ENCODE measurements at regions not wholly inside any gene's neighbourhood (a gene's known extent, or its start where the extent isn't known, plus 50 kb on each side); places are given as distances from the start of the nearest gene placed in this dataset.

DNA sequence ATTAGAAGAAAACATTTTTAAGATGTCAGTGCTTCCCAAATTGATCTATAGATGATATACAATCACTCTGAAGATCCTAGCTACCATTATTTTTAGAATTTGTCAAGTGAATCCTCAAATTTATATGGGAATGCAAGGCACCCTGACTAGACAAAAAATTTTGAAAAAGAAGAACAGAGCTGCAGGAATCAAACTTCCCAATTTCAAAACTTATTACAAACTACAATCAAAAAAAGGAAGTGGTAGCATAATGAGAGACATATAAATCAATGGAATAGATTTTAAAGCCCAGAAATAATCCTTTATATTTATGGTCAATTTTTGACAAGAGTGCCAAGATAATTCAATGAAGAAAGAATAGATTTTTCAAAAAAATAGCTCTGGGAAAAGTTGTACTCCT is 198.3 kb upstream of the KCNJ16 start:
- TF ChIP-seq, protein P1, sequence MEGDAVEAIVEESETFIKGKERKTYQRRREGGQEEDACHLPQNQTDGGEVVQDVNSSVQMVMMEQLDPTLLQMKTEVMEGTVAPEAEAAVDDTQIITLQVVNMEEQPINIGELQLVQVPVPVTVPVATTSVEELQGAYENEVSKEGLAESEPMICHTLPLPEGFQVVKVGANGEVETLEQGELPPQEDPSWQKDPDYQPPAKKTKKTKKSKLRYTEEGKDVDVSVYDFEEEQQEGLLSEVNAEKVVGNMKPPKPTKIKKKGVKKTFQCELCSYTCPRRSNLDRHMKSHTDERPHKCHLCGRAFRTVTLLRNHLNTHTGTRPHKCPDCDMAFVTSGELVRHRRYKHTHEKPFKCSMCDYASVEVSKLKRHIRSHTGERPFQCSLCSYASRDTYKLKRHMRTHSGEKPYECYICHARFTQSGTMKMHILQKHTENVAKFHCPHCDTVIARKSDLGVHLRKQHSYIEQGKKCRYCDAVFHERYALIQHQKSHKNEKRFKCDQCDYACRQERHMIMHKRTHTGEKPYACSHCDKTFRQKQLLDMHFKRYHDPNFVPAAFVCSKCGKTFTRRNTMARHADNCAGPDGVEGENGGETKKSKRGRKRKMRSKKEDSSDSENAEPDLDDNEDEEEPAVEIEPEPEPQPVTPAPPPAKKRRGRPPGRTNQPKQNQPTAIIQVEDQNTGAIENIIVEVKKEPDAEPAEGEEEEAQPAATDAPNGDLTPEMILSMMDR (IDR thresholded peaks at IDR 0.05): no peak
- H3K4me3 Mint-ChIP-seq (ENCODE audit: unreplicated experiment): no peak overlapping the region
- H3K9me3 Mint-ChIP-seq (ENCODE audit: unreplicated experiment): no peaks in the 10 kb centered on the region
- H3K4me1 Mint-ChIP-seq (ENCODE audit: unreplicated experiment): peaks cover 19% of the 10 kb centered on the region
- H3K27ac Mint-ChIP-seq (ENCODE audit: unreplicated experiment): no peak overlapping the region
- DNase-seq (ENCODE audit: extremely low spot score, unreplicated experiment): no peak
- H3K36me3 Mint-ChIP-seq (ENCODE audit: unreplicated experiment): no peaks in the 10 kb centered on the region
- H3K27me3 Mint-ChIP-seq (ENCODE audit: unreplicated experiment): no peaks in the 10 kb centered on the region

DNA sequence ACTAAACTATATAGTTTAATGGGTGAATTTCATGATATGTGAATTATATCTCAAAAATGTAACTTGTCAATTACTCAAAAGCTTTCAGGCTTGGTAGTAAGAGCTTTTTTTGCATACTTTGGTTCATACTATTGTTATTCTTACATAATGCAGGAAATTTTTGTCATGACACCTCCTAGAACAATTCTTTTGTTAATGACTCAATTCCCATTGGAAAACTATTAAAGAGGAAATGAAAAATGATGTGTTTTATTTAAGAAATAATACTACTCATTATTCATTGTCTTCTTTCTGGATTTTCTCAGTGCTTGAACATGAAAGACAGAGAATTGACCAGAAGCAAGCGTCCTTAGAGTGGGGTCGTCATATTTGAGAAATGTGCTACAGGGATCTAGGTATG is 196.4 kb upstream of the KCNJ16 start:
- Mint-ChIP-seq H3K36me3 (ENCODE audit: unreplicated experiment) (no peaks in the 10 kb centered on the region), H3K27me3 (ENCODE audit: unreplicated experiment) (no peaks in the 10 kb centered on the region), H3K4me1 (ENCODE audit: unreplicated experiment) (peaks cover 15% of the 10 kb centered on the region), H3K27ac (ENCODE audit: unreplicated experiment) (no peak overlapping the region), H3K9me3 (ENCODE audit: unreplicated experiment) (no peaks in the 10 kb centered on the region), H3K4me3 (ENCODE audit: unreplicated experiment) (no peak overlapping the region)
- no peak for DNase-seq (ENCODE audit: extremely low spot score, unreplicated experiment)
- TF ChIP-seq, protein P1 (IDR thresholded peaks at IDR 0.05): no peak

DNA sequence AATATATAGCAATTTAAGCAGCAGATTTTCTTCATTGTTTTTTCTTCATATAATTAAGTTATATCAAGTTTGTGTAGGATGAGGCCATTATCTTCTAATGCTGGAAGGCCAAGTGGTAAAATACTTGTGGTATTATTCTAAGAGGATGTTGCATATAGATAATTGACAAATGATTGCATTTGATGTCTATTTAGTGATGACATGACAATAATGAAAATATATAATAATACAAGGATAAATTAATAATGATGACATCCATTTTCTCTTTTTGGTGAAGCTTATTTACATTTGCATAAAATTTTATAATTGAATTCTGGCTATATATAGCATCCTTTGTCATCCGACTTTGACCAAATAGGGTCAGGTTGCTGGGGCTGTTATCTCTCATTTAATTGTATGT is 195.4 kb upstream of the KCNJ16 start:
- H3K27me3 Mint-ChIP-seq (ENCODE audit: unreplicated experiment): no peaks in the 10 kb centered on the region
- no peak for DNase-seq (ENCODE audit: extremely low spot score, unreplicated experiment)
- peaks cover 12% of the 10 kb centered on the region for H3K4me1 Mint-ChIP-seq (ENCODE audit: unreplicated experiment)
- TF ChIP-seq, protein P1 (IDR thresholded peaks at IDR 0.05): no peak
- H3K4me3 Mint-ChIP-seq (ENCODE audit: unreplicated experiment): no peak overlapping the region
- H3K9me3 Mint-ChIP-seq (ENCODE audit: unreplicated experiment): no peaks in the 10 kb centered on the region
- H3K27ac Mint-ChIP-seq (ENCODE audit: unreplicated experiment): no peak overlapping the region
- H3K36me3 Mint-ChIP-seq (ENCODE audit: unreplicated experiment): no peaks in the 10 kb centered on the region

DNA sequence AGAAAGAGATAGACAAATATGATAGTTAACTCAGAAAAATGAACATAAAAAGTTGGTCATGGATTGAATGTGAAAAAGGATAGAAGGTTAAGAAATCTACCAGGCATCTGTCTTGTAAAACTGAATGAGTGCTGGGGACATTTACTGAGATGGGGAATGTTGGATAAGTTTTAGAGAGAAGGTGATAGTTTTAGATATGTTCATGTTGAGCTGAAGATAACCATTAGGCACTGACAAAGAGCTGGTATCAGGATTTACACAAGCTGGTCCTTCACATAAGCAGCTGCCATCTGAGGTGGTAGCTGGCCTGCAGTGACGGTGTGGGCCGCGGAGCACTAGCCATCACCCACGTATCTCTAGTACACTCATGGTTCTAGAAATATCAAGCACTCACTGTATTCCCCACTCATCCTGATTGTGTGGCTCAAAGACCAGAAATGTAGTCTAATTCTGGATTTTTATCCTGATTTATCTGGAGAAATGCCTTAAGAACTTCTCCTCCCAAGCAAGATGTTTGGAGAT is 194.4 kb upstream of the KCNJ16 start:
- TF ChIP-seq, protein P1 (IDR thresholded peaks at IDR 0.05): no peak
- no peaks in the 10 kb centered on the region for H3K9me3 Mint-ChIP-seq (ENCODE audit: unreplicated experiment)
- no peak for DNase-seq (ENCODE audit: extremely low spot score, unreplicated experiment)
- H3K4me3 Mint-ChIP-seq (ENCODE audit: unreplicated experiment): no peak overlapping the region
- no peak overlapping the region for H3K27ac Mint-ChIP-seq (ENCODE audit: unreplicated experiment)
- H3K27me3 Mint-ChIP-seq (ENCODE audit: unreplicated experiment): no peaks in the 10 kb centered on the region
- peaks cover 13% of the 10 kb centered on the region for H3K4me1 Mint-ChIP-seq (ENCODE audit: unreplicated experiment)
- no peaks in the 10 kb centered on the region for H3K36me3 Mint-ChIP-seq (ENCODE audit: unreplicated experiment)

DNA sequence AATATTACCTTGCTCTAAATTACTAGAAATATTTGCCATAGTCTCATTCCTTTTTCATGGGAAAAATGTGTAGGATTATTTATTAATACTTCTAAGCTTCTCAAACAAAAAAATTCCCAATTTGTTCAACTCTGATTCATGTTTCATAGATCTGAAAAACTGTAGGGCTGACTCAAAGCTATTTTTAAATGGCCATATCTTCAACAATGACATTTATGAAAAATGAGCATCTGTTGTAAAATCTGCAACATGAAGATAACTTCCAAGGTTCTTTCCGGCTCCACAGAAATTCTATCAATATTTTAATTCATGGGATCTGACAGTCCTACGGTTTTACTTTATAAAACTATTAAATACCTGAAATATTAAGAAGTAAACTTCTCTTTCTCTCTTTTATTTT is 192.7 kb upstream of the KCNJ16 start:
- Mint-ChIP-seq H3K36me3 (ENCODE audit: unreplicated experiment) (no peaks in the 10 kb centered on the region), H3K27me3 (ENCODE audit: unreplicated experiment) (no peaks in the 10 kb centered on the region), H3K4me3 (ENCODE audit: unreplicated experiment) (no peak overlapping the region), H3K27ac (ENCODE audit: unreplicated experiment) (no peak overlapping the region), H3K4me1 (ENCODE audit: unreplicated experiment) (peaks cover 14% of the 10 kb centered on the region), H3K9me3 (ENCODE audit: unreplicated experiment) (no peaks in the 10 kb centered on the region)
- DNase-seq (ENCODE audit: extremely low spot score, unreplicated experiment): no peak
- TF ChIP-seq, protein P1 (IDR thresholded peaks at IDR 0.05): no peak

Measured in osteocyte (in vitro differentiated cells).